ENCODE measurements at regions not wholly inside any gene's neighbourhood (a gene's known extent, or its start where the extent isn't known, plus 50 kb on each side); places are given as distances from the start of the nearest gene placed in this dataset.

DNA sequence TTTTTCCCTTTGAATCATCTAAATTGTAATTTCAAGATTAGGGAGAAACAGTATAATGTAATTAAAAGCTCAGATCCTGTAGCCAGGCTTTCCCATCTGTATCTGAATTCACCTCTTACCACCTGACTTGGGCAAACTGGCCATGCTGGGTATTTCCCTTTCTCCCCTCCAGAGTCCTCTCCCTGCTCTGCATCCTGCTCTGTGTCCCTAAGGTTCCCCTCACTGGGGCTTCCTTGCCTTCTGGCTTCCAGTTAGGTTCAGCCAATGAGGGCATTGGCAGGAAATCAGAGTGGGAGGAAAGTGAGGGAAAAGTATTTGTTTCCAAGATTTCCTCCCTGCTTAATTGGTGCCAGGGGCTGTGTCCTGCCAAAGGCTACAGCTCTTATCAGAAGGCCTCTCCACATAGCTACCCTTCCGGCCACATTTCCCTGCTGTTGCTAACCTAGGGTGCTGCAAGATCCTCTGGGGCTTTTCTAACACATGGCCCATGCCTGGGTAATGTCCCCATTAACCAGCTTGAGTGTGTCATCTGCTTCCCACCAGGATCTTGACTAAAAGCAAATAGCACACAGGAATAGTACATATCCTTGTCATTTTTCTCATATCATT, 51.0 kb upstream of the MPDZ start:
- no peak for TF ChIP-seq ESRRG (CRISPR knock-in tag; IDR thresholded peaks at IDR 0.05)
- TF ChIP-seq GLIS3 (CRISPR knock-in tag; IDR thresholded peaks at IDR 0.05) = 0 out of 2 replicates have a peak, but pooled peaks have one; percentile 20
- TF ChIP-seq, protein P1, sequence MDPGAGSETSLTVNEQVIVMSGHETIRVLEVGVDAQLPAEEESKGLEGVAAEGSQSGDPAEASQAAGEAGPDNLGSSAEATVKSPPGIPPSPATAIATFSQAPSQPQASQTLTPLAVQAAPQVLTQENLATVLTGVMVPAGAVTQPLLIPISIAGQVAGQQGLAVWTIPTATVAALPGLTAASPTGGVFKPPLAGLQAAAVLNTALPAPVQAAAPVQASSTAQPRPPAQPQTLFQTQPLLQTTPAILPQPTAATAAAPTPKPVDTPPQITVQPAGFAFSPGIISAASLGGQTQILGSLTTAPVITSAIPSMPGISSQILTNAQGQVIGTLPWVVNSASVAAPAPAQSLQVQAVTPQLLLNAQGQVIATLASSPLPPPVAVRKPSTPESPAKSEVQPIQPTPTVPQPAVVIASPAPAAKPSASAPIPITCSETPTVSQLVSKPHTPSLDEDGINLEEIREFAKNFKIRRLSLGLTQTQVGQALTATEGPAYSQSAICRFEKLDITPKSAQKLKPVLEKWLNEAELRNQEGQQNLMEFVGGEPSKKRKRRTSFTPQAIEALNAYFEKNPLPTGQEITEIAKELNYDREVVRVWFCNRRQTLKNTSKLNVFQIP (CRISPR knock-in tag; IDR thresholded peaks at IDR 0.05; ENCODE audit: borderline replicate concordance, low read depth) = no peak; the same call in 1 of the 2 replicates
- TF ChIP-seq ISL1 (CRISPR knock-in tag; IDR thresholded peaks at IDR 0.05) = peak; percentile 58
- no peak for TF ChIP-seq SNAI2 (CRISPR knock-in tag; IDR thresholded peaks at IDR 0.05)
- TF ChIP-seq, protein P2, sequence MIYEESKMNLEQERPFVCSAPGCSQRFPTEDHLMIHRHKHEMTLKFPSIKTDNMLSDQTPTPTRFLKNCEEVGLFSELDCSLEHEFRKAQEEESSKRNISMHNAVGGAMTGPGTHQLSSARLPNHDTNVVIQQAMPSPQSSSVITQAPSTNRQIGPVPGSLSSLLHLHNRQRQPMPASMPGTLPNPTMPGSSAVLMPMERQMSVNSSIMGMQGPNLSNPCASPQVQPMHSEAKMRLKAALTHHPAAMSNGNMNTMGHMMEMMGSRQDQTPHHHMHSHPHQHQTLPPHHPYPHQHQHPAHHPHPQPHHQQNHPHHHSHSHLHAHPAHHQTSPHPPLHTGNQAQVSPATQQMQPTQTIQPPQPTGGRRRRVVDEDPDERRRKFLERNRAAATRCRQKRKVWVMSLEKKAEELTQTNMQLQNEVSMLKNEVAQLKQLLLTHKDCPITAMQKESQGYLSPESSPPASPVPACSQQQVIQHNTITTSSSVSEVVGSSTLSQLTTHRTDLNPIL (CRISPR knock-in tag; IDR thresholded peaks at IDR 0.05; ENCODE audit: low read depth) = no peak; the same call in 1 of the 2 replicates
- TF ChIP-seq ARNTL (CRISPR knock-in tag; IDR thresholded peaks at IDR 0.05; ENCODE audit: borderline replicate concordance, low read depth) = no peak
- TF ChIP-seq OSR1 (CRISPR knock-in tag; IDR thresholded peaks at IDR 0.05) = no peak
- TF ChIP-seq BACH2 (CRISPR knock-in tag; IDR thresholded peaks at IDR 0.05; ENCODE audit: borderline replicate concordance) = no peak
- TF ChIP-seq, protein P3, sequence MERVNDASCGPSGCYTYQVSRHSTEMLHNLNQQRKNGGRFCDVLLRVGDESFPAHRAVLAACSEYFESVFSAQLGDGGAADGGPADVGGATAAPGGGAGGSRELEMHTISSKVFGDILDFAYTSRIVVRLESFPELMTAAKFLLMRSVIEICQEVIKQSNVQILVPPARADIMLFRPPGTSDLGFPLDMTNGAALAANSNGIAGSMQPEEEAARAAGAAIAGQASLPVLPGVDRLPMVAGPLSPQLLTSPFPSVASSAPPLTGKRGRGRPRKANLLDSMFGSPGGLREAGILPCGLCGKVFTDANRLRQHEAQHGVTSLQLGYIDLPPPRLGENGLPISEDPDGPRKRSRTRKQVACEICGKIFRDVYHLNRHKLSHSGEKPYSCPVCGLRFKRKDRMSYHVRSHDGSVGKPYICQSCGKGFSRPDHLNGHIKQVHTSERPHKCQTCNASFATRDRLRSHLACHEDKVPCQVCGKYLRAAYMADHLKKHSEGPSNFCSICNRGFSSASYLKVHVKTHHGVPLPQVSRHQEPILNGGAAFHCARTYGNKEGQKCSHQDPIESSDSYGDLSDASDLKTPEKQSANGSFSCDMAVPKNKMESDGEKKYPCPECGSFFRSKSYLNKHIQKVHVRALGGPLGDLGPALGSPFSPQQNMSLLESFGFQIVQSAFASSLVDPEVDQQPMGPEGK (CRISPR knock-in tag; IDR thresholded peaks at IDR 0.05; ENCODE audit: borderline replicate concordance) = no peak
- no peak for TF ChIP-seq RARB (CRISPR knock-in tag; IDR thresholded peaks at IDR 0.05)
- no peak; the same call in 1 of the 2 replicates for TF ChIP-seq ZNF565 (CRISPR knock-in tag; conservative IDR thresholded peaks at IDR 0.05; ENCODE audit: low read depth)
- no peak for TF ChIP-seq ZFP3 (CRISPR knock-in tag; IDR thresholded peaks at IDR 0.05)
- TF ChIP-seq CSDC2 (CRISPR knock-in tag; IDR thresholded peaks at IDR 0.05) = no peak
- TF ChIP-seq ZFP30 (CRISPR knock-in tag; IDR thresholded peaks at IDR 0.05) = no peak
- TF ChIP-seq, protein P4, sequence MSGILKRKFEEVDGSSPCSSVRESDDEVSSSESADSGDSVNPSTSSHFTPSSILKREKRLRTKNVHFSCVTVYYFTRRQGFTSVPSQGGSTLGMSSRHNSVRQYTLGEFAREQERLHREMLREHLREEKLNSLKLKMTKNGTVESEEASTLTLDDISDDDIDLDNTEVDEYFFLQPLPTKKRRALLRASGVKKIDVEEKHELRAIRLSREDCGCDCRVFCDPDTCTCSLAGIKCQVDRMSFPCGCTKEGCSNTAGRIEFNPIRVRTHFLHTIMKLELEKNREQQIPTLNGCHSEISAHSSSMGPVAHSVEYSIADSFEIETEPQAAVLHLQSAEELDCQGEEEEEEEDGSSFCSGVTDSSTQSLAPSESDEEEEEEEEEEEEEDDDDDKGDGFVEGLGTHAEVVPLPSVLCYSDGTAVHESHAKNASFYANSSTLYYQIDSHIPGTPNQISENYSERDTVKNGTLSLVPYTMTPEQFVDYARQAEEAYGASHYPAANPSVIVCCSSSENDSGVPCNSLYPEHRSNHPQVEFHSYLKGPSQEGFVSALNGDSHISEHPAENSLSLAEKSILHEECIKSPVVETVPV (CRISPR knock-in tag; IDR thresholded peaks at IDR 0.05) = no peak
- TF ChIP-seq, protein P5, sequence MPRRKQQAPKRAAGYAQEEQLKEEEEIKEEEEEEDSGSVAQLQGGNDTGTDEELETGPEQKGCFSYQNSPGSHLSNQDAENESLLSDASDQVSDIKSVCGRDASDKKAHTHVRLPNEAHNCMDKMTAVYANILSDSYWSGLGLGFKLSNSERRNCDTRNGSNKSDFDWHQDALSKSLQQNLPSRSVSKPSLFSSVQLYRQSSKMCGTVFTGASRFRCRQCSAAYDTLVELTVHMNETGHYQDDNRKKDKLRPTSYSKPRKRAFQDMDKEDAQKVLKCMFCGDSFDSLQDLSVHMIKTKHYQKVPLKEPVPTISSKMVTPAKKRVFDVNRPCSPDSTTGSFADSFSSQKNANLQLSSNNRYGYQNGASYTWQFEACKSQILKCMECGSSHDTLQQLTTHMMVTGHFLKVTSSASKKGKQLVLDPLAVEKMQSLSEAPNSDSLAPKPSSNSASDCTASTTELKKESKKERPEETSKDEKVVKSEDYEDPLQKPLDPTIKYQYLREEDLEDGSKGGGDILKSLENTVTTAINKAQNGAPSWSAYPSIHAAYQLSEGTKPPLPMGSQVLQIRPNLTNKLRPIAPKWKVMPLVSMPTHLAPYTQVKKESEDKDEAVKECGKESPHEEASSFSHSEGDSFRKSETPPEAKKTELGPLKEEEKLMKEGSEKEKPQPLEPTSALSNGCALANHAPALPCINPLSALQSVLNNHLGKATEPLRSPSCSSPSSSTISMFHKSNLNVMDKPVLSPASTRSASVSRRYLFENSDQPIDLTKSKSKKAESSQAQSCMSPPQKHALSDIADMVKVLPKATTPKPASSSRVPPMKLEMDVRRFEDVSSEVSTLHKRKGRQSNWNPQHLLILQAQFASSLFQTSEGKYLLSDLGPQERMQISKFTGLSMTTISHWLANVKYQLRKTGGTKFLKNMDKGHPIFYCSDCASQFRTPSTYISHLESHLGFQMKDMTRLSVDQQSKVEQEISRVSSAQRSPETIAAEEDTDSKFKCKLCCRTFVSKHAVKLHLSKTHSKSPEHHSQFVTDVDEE (CRISPR knock-in tag; IDR thresholded peaks at IDR 0.05) = peak; percentile 79; the same call in 1 of the 2 replicates
- peak; percentile 93 for TF ChIP-seq TCF4 (CRISPR knock-in tag; IDR thresholded peaks at IDR 0.05; ENCODE audit: borderline replicate concordance)
- no peak for TF ChIP-seq ZNF8 (CRISPR knock-in tag; IDR thresholded peaks at IDR 0.05)
- TF ChIP-seq TOX (CRISPR knock-in tag; IDR thresholded peaks at IDR 0.05; ENCODE audit: borderline replicate concordance) = no peak
- TF ChIP-seq ZNF70 (CRISPR knock-in tag; IDR thresholded peaks at IDR 0.05) = peak; percentile 27; the same call in 1 of the 2 replicates
- no peak for TF ChIP-seq PPARA (CRISPR knock-in tag; IDR thresholded peaks at IDR 0.05; ENCODE audit: borderline replicate concordance)
- TF ChIP-seq ZC3H10 (CRISPR knock-in tag; IDR thresholded peaks at IDR 0.05) = no peak
- ATAC-seq = peak; percentile 31; the same call in 1 of the 3 replicates

Measured in SK-N-SH treated with all-trans-retinoic acid at 6 μM for 48 hours (cell line).